Keratinocyte (primary cell): ENCODE measurements at regions not wholly inside any gene's neighbourhood (a gene's known extent, or its start where the extent isn't known, plus 50 kb on each side); places are given as distances from the start of the nearest gene placed in this dataset.

Experiments used
- EZH2 ChIP-seq: IDR thresholded peaks from one replicate; pipeline ENCODE4 v1.6.1; 2012; ENCODE audit warnings: inconsistent platforms, mild to moderate bottlenecking, low read length, moderate library complexity
- TF ChIP-seq, protein P1 (sequence below), 3 experiments: IDR thresholded peaks in 1 of 3; conservative IDR thresholded peaks in 1 of 3; optimal IDR thresholded peaks in 1 of 3; 2 replicates in 2 of 3; 3 replicates in 1 of 3; pipeline versions ENCODE3 to v1.5.1; 2011; ENCODE audit warnings: low read length in 3 of 3, mild to moderate bottlenecking in 3 of 3, moderate library complexity in 2 of 3, control low read depth in 1 of 3, inconsistent platforms in 1 of 3; ENCODE audit not compliant: insufficient read depth in 2 of 3; ENCODE audit errors: extremely low read depth in 1 of 3

DNA sequence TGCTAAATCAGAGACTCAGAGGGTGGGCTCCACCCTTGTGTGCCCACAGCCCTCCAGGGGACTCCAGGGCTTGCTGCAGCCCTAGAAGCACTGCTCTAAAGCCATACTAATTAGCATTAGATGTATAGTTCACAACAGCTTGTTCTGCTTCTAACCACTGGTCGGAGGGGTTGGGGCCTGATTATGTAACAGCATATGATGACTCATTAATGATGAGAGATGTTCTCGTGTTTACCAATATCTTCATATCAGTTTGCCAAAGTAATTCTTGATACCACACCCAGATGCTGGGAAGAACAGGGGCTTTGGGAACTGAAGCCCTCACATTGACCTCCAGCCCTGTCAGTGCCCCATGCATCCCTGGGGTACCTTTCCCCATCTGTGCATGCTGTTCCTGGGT lies 104.1 kb upstream of the FOXA2 start:
- TF ChIP-seq, protein P1, sequence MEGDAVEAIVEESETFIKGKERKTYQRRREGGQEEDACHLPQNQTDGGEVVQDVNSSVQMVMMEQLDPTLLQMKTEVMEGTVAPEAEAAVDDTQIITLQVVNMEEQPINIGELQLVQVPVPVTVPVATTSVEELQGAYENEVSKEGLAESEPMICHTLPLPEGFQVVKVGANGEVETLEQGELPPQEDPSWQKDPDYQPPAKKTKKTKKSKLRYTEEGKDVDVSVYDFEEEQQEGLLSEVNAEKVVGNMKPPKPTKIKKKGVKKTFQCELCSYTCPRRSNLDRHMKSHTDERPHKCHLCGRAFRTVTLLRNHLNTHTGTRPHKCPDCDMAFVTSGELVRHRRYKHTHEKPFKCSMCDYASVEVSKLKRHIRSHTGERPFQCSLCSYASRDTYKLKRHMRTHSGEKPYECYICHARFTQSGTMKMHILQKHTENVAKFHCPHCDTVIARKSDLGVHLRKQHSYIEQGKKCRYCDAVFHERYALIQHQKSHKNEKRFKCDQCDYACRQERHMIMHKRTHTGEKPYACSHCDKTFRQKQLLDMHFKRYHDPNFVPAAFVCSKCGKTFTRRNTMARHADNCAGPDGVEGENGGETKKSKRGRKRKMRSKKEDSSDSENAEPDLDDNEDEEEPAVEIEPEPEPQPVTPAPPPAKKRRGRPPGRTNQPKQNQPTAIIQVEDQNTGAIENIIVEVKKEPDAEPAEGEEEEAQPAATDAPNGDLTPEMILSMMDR (optimal IDR thresholded peaks at IDR 0.05 in 1 of 3, IDR thresholded peaks at IDR 0.05 in 1 of 3, conservative IDR thresholded peaks at IDR 0.05 in 1 of 3; ENCODE audit: extremely low read depth in 1 of 3, insufficient read depth in 2 of 3, low read length in 3 of 3): no peak
- TF ChIP-seq EZH2: no peak
